DND-41 (cell line): ENCODE measurements at regions not wholly inside any gene's neighbourhood (a gene's known extent, or its start where the extent isn't known, plus 50 kb on each side); places are given as distances from the start of the nearest gene placed in this dataset.

Experiments
- ATAC-seq: fragments of 200-7000 bp; cut with Tn5 transposase; 3 replicates; pipeline ENCODE4 v1.9.1; 2021; ENCODE audit warnings: low read depth; ENCODE audit not compliant: insufficient read depth
- DNase-seq: peaks from one replicate; pipeline ENCODE4 v3.0.0-alpha.2; 2020
- H2AFZ ChIP-seq: 2 replicates; pipeline ENCODE4 v1.6.0; 2012; ENCODE audit warnings: low read depth, low read length
- H3K27ac ChIP-seq: 2 replicates; pipeline ENCODE4 v1.5.1; 2012; ENCODE audit warnings: low read length, inconsistent platforms
- H3K27me3 ChIP-seq: fragments of 200-600 bp; sonication (generic); 2 replicates; pipeline ENCODE4 v1.6.0; 2012; ENCODE audit warnings: low read length, mild to moderate bottlenecking, inconsistent platforms; ENCODE audit not compliant: insufficient read depth, poor library complexity
- H3K36me3 ChIP-seq: 2 replicates; pipeline ENCODE4 v1.5.1; 2012; ENCODE audit warnings: low read length, inconsistent platforms; ENCODE audit not compliant: insufficient read depth
- H3K4me1 ChIP-seq: 2 replicates; pipeline ENCODE4 v1.5.1; 2012; ENCODE audit warnings: mild to moderate bottlenecking, low read length; ENCODE audit not compliant: insufficient read depth
- H3K4me2 ChIP-seq: 2 replicates; pipeline ENCODE4 v1.6.0; 2012; ENCODE audit warnings: mild to moderate bottlenecking, moderate library complexity, low read length, inconsistent platforms; ENCODE audit not compliant: insufficient read depth
- H3K4me3 ChIP-seq, 2 experiments: fragments of 200-600 bp in 1 of 2; shearing (Covaris generic) in 1 of 2; 2 replicates each; pipeline ENCODE4 v1.5.1; 2012 to 2016; ENCODE audit warnings: inconsistent platforms in 2 of 2, low read length in 2 of 2, mild to moderate bottlenecking in 2 of 2, low read depth in 1 of 2, moderate library complexity in 1 of 2
- H3K79me2 ChIP-seq: 2 replicates; pipeline ENCODE4 v1.6.0; 2012; ENCODE audit warnings: low read length, inconsistent platforms; ENCODE audit not compliant: insufficient read depth
- H3K9ac ChIP-seq: 2 replicates; pipeline ENCODE4 v1.6.0; 2012; ENCODE audit warnings: low read depth, mild to moderate bottlenecking, inconsistent platforms, low read length, moderate library complexity
- H3K9me3 ChIP-seq: 2 replicates; pipeline ENCODE4 v1.5.1; 2012; ENCODE audit warnings: low read length, moderate library complexity, mild to moderate bottlenecking, inconsistent platforms; ENCODE audit not compliant: insufficient read depth, severe bottlenecking
- H4K20me1 ChIP-seq: 2 replicates; pipeline ENCODE4 v1.6.0; 2012; ENCODE audit warnings: low read length; ENCODE audit not compliant: insufficient read depth
- EZH2 ChIP-seq: IDR thresholded peaks from 3 replicates; pipeline ENCODE4 v1.6.1; 2012; ENCODE audit warnings: borderline replicate concordance, low read depth, mild to moderate bottlenecking, moderate library complexity, low read length, inconsistent platforms; ENCODE audit not compliant: severe bottlenecking
- TF ChIP-seq, protein P1 (sequence below): IDR thresholded peaks from 2 replicates; pipeline ENCODE4 v1.5.1; 2012; ENCODE audit warnings: borderline replicate concordance, low read length, moderate library complexity, mild to moderate bottlenecking; ENCODE audit not compliant: poor library complexity, severe bottlenecking; ENCODE audit errors: extremely low read depth

DNA sequence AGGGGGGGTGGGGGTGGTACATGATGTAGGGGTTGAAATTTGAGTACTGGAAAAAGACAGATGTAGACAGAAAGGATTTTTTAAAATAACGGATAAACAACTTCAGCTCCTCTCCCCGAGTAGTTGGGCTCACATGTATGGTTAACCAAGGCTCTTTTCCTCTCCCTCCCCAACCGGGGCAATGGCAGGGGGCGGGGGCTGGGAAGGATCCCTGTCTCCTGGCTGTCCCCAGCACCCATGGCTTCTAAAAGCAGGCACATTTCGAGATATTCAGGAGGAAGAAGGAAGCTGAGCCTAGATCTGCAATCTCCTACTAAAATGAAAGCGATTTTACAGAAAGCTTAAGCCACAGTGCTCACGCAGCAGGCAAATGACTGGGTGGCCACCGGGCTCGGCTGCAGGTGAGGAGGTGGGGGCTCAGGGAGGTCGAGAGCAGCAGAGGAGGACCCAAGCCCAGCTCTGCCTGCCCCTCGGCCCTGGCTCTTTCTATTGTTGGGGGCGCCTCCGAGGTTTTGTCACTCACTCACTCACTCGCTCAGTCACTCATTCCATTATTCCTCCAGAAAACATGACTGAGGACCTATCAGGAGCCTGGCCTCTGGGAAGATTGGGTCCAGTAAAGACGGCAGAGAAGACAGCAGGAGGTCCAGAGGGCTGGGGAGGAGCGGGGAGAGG is 573.3 kb downstream of the PTPRU start:
- DNase-seq (no peak), ATAC-seq (no peak)
- Histone ChIP-seq H2AFZ (no peak overlapping the region), H3K4me2 (no peak overlapping the region), H3K4me1 (no peaks in the 10 kb centered on the region), H3K9me3 (no peaks in the 10 kb centered on the region), H3K79me2 (no peaks in the 10 kb centered on the region), H4K20me1 (no peaks in the 10 kb centered on the region; the same call in 1 of the 2 replicates), H3K27ac (no peak overlapping the region), H3K27me3 (no peaks in the 10 kb centered on the region), H3K9ac (no peak overlapping the region), H3K4me3 (no peak overlapping the region), H3K36me3 (no peaks in the 10 kb centered on the region)
- no peak for TF ChIP-seq EZH2
- TF ChIP-seq, protein P1, sequence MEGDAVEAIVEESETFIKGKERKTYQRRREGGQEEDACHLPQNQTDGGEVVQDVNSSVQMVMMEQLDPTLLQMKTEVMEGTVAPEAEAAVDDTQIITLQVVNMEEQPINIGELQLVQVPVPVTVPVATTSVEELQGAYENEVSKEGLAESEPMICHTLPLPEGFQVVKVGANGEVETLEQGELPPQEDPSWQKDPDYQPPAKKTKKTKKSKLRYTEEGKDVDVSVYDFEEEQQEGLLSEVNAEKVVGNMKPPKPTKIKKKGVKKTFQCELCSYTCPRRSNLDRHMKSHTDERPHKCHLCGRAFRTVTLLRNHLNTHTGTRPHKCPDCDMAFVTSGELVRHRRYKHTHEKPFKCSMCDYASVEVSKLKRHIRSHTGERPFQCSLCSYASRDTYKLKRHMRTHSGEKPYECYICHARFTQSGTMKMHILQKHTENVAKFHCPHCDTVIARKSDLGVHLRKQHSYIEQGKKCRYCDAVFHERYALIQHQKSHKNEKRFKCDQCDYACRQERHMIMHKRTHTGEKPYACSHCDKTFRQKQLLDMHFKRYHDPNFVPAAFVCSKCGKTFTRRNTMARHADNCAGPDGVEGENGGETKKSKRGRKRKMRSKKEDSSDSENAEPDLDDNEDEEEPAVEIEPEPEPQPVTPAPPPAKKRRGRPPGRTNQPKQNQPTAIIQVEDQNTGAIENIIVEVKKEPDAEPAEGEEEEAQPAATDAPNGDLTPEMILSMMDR: no peak

DNA sequence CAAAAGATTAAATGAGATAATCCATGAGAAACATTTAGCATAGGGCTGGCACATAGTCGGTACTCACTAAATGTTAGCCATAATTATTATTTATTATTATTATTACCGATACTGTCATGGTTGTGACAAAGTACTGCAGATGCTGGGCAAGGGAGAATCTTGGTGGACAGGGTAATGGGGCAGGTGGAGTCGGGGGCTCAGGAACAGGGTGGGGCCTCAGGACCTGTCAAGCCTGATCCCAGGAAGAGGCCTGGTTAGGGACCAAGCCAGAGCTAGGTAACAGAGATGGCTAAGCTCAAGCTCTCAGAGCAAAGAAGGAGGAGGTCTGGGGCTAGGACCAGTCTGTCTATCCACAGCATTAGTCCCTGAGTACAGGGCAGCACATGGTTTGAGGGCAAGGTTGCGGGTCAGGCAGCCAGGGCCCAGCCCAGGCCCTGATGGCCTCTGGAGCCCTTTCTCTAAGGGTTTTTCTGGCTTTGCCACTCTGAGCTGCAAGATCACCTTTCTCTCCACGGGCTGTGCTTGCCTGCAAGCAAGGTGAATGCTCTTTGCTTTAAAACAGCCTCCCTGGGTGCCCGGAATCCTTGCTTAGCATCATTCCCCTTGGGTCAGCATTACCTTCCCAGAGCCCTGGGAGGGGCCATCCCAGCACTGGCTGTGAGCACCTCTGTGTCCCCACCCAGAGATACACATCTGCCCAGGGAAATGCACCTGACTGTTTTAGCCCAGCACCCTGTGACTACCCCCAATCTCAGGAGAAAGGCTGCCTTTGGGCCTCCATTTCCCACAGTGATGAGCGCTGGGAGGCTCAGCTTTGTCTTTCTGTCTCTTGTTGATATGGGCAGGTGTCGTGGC is 572.0 kb downstream of the PTPRU start:
- TF ChIP-seq EZH2: no peak
- TF ChIP-seq, protein P1: no peak
- H3K27ac ChIP-seq: no peak overlapping the region
- no peaks in the 10 kb centered on the region for H3K79me2 ChIP-seq
- DNase-seq (no peak), ATAC-seq (no peak)
- no peaks in the 10 kb centered on the region for H3K36me3 ChIP-seq
- H3K27me3 ChIP-seq: peaks cover 3% of the 10 kb centered on the region
- no peaks in the 10 kb centered on the region; the same call in 1 of the 2 replicates for H4K20me1 ChIP-seq
- no peak overlapping the region for H2AFZ ChIP-seq
- no peak overlapping the region for H3K9ac ChIP-seq
- no peaks in the 10 kb centered on the region for H3K9me3 ChIP-seq
- no peaks in the 10 kb centered on the region for H3K4me1 ChIP-seq
- no peak overlapping the region for H3K4me2 ChIP-seq
- H3K4me3 ChIP-seq: no peak overlapping the region

DNA sequence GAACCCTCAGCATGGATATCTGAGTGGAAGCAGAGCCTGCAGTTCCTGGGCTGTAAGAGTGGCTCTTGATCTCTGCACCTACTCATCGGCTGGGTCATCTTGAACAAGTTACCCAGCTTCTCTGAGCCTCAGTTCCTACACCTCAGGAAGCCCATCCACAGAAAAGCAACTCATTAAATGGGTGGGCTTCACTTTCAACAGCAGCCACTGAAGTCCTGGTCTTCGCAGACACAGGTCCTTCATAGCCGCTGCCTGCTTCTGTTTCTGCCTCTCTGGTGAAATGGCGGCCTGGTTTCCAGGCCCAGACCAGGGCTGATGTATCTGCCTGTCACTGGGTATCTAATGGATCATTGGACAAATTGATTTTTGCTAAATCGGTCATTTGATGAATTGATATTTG is 571.4 kb downstream of the PTPRU start:
- Histone ChIP-seq H2AFZ (no peak overlapping the region), H3K9ac (no peak overlapping the region), H3K4me3 (no peak overlapping the region), H3K36me3 (no peaks in the 10 kb centered on the region), H4K20me1 (no peaks in the 10 kb centered on the region; the same call in 1 of the 2 replicates), H3K4me2 (no peak overlapping the region), H3K9me3 (no peaks in the 10 kb centered on the region), H3K79me2 (no peaks in the 10 kb centered on the region), H3K4me1 (no peaks in the 10 kb centered on the region), H3K27me3 (peaks cover 8% of the 10 kb centered on the region), H3K27ac (no peak overlapping the region)
- DNase-seq: no peak
- no peak for ATAC-seq
- TF ChIP-seq EZH2: no peak
- TF ChIP-seq, protein P1: no peak
